Common myeloid progenitor, CD34-positive (primary cell): ENCODE measurements at regions not wholly inside any gene's neighbourhood (a gene's known extent, or its start where the extent isn't known, plus 50 kb on each side); places are given as distances from the start of the nearest gene placed in this dataset.

Experiments used
- CTCF ChIA-PET: fragments of 350-600 bp; sonication (Branson Sonifier 250); formaldehyde crosslinking; loops from one replicate; lab custom pipeline; 2021; ENCODE audit warnings: antibody characterized with exemption; lab: Charles Lee
- POLR2A ChIA-PET: fragments of 350-600 bp; sonication (Branson Sonifier 250); formaldehyde crosslinking; loops from one replicate; lab custom pipeline; 2021; ENCODE audit warnings: antibody characterized with exemption; lab: Charles Lee
- DNase-seq, 3 donors: peaks; one replicate each; pipeline versions ENCODE4 v3.0.0 to v3.0.0-alpha.2; 2013
- H3K27ac ChIP-seq, 2 experiments: 1 replicate in 1 of 2; 2 replicates in 1 of 2; pipeline ENCODE4 v1.7.0; 2013; ENCODE audit warnings: inconsistent platforms in 2 of 2, low read length in 2 of 2, mild to moderate bottlenecking in 2 of 2, low read depth in 1 of 2, moderate library complexity in 1 of 2; ENCODE audit not compliant: severe bottlenecking in 2 of 2, insufficient read depth in 1 of 2, poor library complexity in 1 of 2
- H3K27me3 ChIP-seq, 5 experiments: replicated peaks in 2 of 5; 1 replicate in 3 of 5; 2 replicates in 2 of 5; pipeline versions ENCODE4 v1.6.1 to v1.7.0; 2013; ENCODE audit warnings: low read length in 4 of 5, mild to moderate bottlenecking in 2 of 5, moderate library complexity in 2 of 5, inconsistent platforms in 1 of 5; ENCODE audit not compliant: insufficient read depth in 5 of 5, control insufficient read depth in 4 of 5
- H3K36me3 ChIP-seq, 4 experiments: 1 replicate in 2 of 4; 2 replicates in 2 of 4; pipeline versions ENCODE4 v1.6.1 to v1.7.0; 2013; ENCODE audit warnings: low read length in 3 of 4, control low read depth in 1 of 4, mild to moderate bottlenecking in 1 of 4; ENCODE audit not compliant: control insufficient read depth in 4 of 4, insufficient read depth in 4 of 4
- H3K4me1 ChIP-seq, 4 experiments: 1 replicate in 3 of 4; 2 replicates in 1 of 4; pipeline versions ENCODE4 v1.6.1 to v1.7.1; 2013; ENCODE audit warnings: low read length in 3 of 4, mild to moderate bottlenecking in 3 of 4, control low read depth in 1 of 4, inconsistent platforms in 1 of 4, moderate library complexity in 1 of 4; ENCODE audit not compliant: control insufficient read depth in 4 of 4, insufficient read depth in 4 of 4; ENCODE audit errors: control extremely low read depth in 1 of 4
- H3K4me3 ChIP-seq, 7 experiments: 1 replicate in 4 of 7; 2 replicates in 3 of 7; pipeline versions ENCODE4 v1.5.1 to v1.7.0; 2013; ENCODE audit warnings: mild to moderate bottlenecking in 7 of 7, low read length in 6 of 7, moderate library complexity in 6 of 7, inconsistent platforms in 2 of 7, low read depth in 2 of 7, control low read depth in 1 of 7; ENCODE audit not compliant: insufficient read depth in 4 of 7, control insufficient read depth in 1 of 7; ENCODE audit errors: extremely low read depth in 1 of 7
- H3K9me3 ChIP-seq, 5 experiments: 1 replicate in 4 of 5; 2 replicates in 1 of 5; pipeline versions ENCODE4 v1.6.1 to v1.7.1; 2013; ENCODE audit warnings: low read length in 4 of 5, mild to moderate bottlenecking in 2 of 5, inconsistent platforms in 1 of 5, low read depth in 1 of 5, moderate library complexity in 1 of 5; ENCODE audit not compliant: control insufficient read depth in 4 of 5, insufficient read depth in 2 of 5; ENCODE audit errors: control extremely low read depth in 1 of 5
- WGBS: methylation state at CpG from one replicate; pipeline ENCODE4 v1.1.5; 2013; ENCODE audit not compliant: insufficient coverage; 5-methylcytosine and 5-hydroxymethylcytosine counted together

DNA sequence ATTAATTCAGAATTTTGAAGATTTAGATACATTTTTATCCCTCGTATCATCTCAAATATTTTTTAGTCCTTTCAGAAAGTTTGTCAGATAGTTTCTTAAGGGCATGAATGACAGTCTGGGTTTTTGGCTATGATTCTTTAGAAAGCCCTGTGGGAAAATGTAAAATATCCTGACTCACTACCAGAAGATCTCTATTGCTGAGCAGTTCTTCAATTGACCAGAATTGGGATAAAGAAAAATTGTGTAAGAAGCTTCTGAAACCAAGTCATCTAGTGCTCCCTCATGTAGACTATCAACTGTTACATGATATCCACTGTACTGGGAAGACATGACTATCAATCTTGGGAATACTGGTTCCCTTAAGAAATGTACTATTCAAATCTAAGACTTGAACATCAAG is 608.3 kb upstream of the CHRM3 start:
- CTCF ChIA-PET: no interaction called here

DNA sequence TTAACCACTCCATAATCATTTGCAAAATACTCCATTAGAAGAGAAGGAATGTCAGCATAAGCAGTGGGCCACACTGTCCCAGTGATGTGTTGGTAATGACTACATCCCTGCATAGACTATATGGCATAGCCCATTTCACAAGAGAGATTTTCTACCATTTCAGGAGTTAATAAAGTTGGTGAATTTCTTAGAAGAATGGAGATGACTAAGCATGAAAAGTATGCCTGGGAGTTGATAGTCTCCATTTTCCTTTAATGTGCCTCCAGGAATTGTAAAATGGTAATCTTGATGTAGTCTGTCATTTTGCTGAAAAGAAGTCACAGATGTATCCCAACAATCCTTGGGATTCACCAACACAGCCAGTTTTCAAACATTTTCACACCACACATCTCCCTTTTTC is 608.8 kb upstream of the CHRM3 start:
- no peaks in the 10 kb centered on the region for H3K27me3 ChIP-seq
- no peaks in the 10 kb centered on the region for H3K36me3 ChIP-seq
- ChIA-PET CTCF (no interaction called here), POLR2A (no interaction called here)
- DNase-seq: no peak
- H3K9me3 ChIP-seq: no peaks in the 10 kb centered on the region
- no peak overlapping the region for H3K4me3 ChIP-seq
- no peak overlapping the region for H3K27ac ChIP-seq
- H3K4me1 ChIP-seq: no peaks in the 10 kb centered on the region

More for the DNA sequence above, 608.3 kb upstream of the CHRM3 start:
- no CpG with 5 or more reads among the region's 1 CpG for WGBS
- POLR2A ChIA-PET: no interaction called here
- DNase-seq: no peak
- H3K36me3 ChIP-seq: no peaks in the 10 kb centered on the region
- H3K4me1 ChIP-seq: no peaks in the 10 kb centered on the region
- H3K27me3 ChIP-seq: no peaks in the 10 kb centered on the region
- H3K27ac ChIP-seq: no peak overlapping the region
- H3K4me3 ChIP-seq: no peak overlapping the region
- H3K9me3 ChIP-seq: no peaks in the 10 kb centered on the region

DNA sequence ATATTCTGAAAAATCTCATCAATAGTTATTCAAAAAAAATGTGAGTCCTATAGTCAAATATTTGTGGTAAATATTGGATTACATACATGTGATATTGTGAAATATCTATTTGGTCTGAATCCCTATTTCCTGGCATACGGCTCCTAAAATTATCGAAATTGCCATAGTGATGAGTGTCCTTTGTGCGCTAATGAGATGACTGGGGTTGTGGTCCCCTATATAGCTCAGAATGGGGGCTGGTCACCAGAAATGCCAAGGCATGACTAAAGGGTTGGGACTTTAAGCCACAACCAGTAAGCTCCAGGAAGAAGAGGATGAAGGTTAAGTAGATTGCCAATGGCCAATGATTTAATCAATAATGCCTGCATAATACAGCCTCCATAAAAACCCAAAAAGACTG is 610.2 kb upstream of the CHRM3 start:
- 100% methylated on average over 2 of the region's 3 CpGs for WGBS
- Histone ChIP-seq H3K27me3 (no peaks in the 10 kb centered on the region), H3K36me3 (no peaks in the 10 kb centered on the region), H3K27ac (no peak overlapping the region), H3K9me3 (no peaks in the 10 kb centered on the region), H3K4me3 (no peak overlapping the region), H3K4me1 (no peaks in the 10 kb centered on the region)
- CTCF ChIA-PET: no interaction called here
- POLR2A ChIA-PET: no interaction called here
- DNase-seq: no peak

DNA sequence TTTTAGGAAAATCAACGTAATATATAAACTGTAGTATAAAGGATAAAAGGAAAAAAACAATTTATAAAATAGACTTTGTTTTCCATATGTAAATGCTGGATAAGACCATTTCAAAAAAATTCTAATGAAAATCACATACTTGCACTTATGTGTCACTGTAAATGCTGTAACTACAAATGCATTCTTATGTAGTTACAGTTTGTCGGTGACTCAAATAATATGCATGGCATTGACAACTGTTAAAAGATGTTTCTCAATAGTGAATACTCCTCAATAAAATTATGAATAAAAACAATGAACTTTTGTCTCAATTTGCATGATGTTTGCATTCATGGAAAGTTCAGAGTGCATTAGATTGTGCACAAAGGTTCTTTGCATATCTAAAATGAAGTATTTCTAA is 614.0 kb upstream of the CHRM3 start:
- Histone ChIP-seq H3K36me3 (no peaks in the 10 kb centered on the region), H3K9me3 (no peaks in the 10 kb centered on the region), H3K27ac (no peak overlapping the region), H3K4me1 (no peaks in the 10 kb centered on the region), H3K4me3 (no peak overlapping the region), H3K27me3 (no peaks in the 10 kb centered on the region)
- WGBS: no CpG with 5 or more reads among the region's 2 CpGs
- CTCF ChIA-PET: no interaction called here
- POLR2A ChIA-PET: no interaction called here
- DNase-seq: no peak

DNA sequence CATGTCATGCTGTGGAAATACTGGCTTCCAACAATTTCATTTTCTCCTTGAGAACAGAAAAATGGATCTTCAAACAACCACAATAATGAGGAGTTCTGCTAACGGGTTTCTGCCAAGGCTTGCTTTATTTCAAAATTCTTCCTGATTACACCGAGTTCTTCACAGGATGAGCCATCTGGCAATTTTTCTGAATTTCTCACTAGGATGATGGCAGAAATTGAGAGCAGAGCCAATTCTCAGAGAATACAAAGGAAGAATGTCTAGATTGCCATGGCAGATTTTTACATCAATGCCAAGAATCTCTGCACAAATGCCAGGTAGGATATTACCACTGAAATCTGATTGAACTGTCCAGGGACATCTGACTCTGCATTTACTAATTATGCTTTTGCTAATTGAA is 619.0 kb upstream of the CHRM3 start:
- no peaks in the 10 kb centered on the region for H3K4me1 ChIP-seq
- peaks cover 0 to 22% (median 7%) of the 10 kb centered on the region in 5 experiments for H3K9me3 ChIP-seq
- DNase-seq: no peak
- WGBS: 92% methylated on average over 2 of the region's 2 CpGs
- no peak overlapping the region for H3K27ac ChIP-seq
- H3K27me3 ChIP-seq: no peaks in the 10 kb centered on the region
- H3K36me3 ChIP-seq: no peaks in the 10 kb centered on the region
- POLR2A ChIA-PET: no interaction called here
- CTCF ChIA-PET: no interaction called here
- no peak overlapping the region for H3K4me3 ChIP-seq

DNA sequence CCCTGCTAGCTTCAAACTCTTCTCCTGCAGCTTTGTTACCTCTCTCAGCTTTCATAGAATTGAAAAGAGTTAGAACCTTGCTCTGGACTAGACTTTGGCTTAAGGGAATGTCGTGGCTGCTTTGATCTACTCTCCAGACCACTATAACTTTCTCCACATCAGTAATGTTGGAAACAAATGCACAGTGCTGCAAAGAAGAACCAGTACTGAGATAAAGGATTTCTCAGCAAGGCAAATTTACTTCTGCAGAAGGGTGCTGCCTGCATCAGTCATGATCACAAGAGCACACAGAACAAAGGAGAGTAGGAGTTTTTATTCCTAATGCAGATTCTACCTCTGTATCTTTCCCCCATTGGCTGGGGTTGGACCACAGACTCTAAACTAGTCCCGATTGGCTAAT is 621.6 kb upstream of the CHRM3 start:
- 80% methylated on average over 1 of the region's 2 CpGs for WGBS
- Histone ChIP-seq H3K4me3 (no peak overlapping the region), H3K27me3 (no peaks in the 10 kb centered on the region), H3K9me3 (peaks cover 0 to 22% (median 7%) of the 10 kb centered on the region in 5 experiments), H3K36me3 (no peaks in the 10 kb centered on the region), H3K4me1 (no peaks in the 10 kb centered on the region), H3K27ac (no peak overlapping the region)
- POLR2A ChIA-PET: no interaction called here
- CTCF ChIA-PET: no interaction called here
- DNase-seq: no peak

DNA sequence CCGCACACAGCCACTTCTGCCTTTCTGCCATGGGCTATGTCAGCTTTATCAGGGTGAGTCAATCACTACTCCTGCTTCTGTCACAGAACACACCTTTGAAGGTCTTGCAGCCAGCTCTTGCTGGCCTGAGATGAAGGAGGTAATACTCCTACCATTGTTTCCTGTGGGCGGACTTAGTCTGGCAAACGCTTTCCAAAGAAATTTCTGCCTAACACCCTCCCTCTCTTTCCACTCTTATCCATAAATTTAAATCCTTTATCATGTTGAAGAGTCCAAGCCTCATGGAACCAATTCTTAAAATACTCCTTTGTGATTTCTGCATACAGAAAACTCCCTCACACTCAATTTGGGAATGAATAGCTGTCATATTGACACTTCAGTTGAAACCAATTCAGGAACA is 633.1 kb upstream of the CHRM3 start:
- H3K27me3 ChIP-seq: no peaks in the 10 kb centered on the region
- H3K4me1 ChIP-seq: no peaks in the 10 kb centered on the region
- no peaks in the 10 kb centered on the region for H3K36me3 ChIP-seq
- ChIA-PET POLR2A (no interaction called here), CTCF (no interaction called here)
- H3K9me3 ChIP-seq: peaks cover 0 to 9% (median 0%) of the 10 kb centered on the region in 5 experiments
- 100% methylated on average over 3 of the region's 3 CpGs for WGBS
- H3K27ac ChIP-seq: no peak overlapping the region
- H3K4me3 ChIP-seq: no peak overlapping the region
- DNase-seq: no peak
